ENCODE measurements at regions not wholly inside any gene's neighbourhood (a gene's known extent, or its start where the extent isn't known, plus 50 kb on each side); places are given as distances from the start of the nearest gene placed in this dataset.

DNA sequence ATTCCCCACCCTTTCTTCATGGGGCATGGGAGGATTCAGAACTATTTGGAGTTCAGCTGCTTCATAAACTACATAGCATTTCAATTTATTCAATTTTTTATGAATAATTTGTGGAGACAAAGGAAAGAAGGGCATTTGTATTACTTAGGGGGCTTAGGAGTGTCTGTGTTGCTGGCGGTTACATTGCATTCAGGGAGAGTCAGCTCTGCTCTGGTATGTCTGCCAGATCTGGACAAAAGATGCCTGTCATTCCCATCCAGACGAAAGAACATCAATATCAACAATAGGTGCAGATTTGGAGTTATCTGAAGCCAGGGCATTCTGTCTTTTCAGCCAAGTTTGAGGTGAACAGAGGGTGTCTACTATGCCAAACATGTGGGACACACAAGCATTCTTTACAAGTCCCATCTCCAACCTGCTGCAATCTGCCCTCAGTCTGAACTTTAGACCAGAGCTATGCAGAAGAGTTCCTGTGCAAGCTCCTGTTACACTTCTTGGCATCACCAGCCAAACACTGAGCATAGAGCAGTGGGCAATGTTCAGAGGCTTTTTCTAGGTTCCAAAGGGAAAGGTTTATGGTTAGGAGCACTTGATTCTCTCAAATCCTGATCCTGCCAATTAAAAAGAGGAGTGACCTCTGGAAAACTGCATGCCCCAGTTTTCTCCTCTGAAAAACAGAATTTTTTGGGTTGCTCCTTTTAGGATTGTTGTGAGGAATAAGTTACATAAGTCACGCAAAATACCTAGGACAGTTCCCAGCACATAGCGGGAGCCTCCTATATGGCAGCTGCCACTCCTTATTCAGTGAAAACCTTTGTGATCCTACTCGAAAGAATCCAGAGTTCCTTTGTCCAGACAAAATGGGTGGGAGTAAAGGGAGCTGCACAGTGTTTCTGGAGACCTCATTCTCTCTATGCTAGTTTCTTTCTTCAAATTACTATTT, 719.5 kb upstream of the SLIT2 start:
- TF ChIP-seq REST (IDR thresholded peaks at IDR 0.05; ENCODE audit: insufficient read depth in 1 of 2, low read depth in 2 of 2, low read length in 2 of 2): peak in 1 of 2 experiments; percentile 68; a peak in 1 of 4 replicates
- no peak for TF ChIP-seq TAF1 (IDR thresholded peaks at IDR 0.05; ENCODE audit: borderline replicate concordance, insufficient read depth, low read length)
- no peak for TF ChIP-seq SIN3A (IDR thresholded peaks at IDR 0.05; ENCODE audit: borderline replicate concordance, insufficient read depth, low read length)
- TF ChIP-seq FOXP2 (optimal IDR thresholded peaks at IDR 0.05; ENCODE audit: borderline replicate concordance, extremely low read depth, extremely low read length, insufficient read depth): no peak

Data from PFSK-1 (cell line).